Neural cell (in vitro differentiated cells): ENCODE measurements at regions not wholly inside any gene's neighbourhood (a gene's known extent, or its start where the extent isn't known, plus 50 kb on each side); places are given as distances from the start of the nearest gene placed in this dataset.

Source experiments
- H2AFZ ChIP-seq: fragments of 200-600, 300-800 bp; sonication (generic), shearing (Covaris generic); 2 replicates; pipeline ENCODE4 v1.6.0; 2014; ENCODE audit warnings: low read depth, mild to moderate bottlenecking, antibody characterized with exemption, low read length, moderate library complexity
- H3F3A ChIP-seq: fragments of 200-600 bp; shearing (Covaris generic); 2 replicates; pipeline ENCODE4 v1.6.1; 2016; ENCODE audit warnings: mild to moderate bottlenecking, moderate library complexity, mixed read lengths, antibody characterized with exemption, low read length; ENCODE audit not compliant: insufficient read depth, poor library complexity, severe bottlenecking
- H3K27ac ChIP-seq: fragments of 200-600, 300-800 bp; sonication (generic), shearing (Covaris generic); 2 replicates; pipeline ENCODE4 v1.5.1; 2014; ENCODE audit warnings: mild to moderate bottlenecking, low read length, moderate library complexity
- H3K27me3 ChIP-seq: fragments of 300-800, 200-600 bp; sonication (generic), shearing (Covaris generic); 2 replicates; pipeline ENCODE4 v1.6.0; 2014; ENCODE audit warnings: mild to moderate bottlenecking, low read depth, low read length, moderate library complexity; ENCODE audit not compliant: insufficient read depth
- H3K36me3 ChIP-seq: fragments of 300-800, 200-600 bp; sonication (generic), shearing (Covaris generic); 2 replicates; pipeline ENCODE4 v1.5.1; 2014; ENCODE audit warnings: mild to moderate bottlenecking, antibody characterized with exemption, low read length, moderate library complexity; ENCODE audit not compliant: insufficient read depth
- H3K4me2 ChIP-seq: fragments of 300-800, 200-600 bp; sonication (generic), shearing (Covaris generic); 2 replicates; pipeline ENCODE4 v1.6.0; 2014; ENCODE audit warnings: mild to moderate bottlenecking, low read length
- H3K4me3 ChIP-seq: fragments of 300-800, 200-600 bp; sonication (generic), shearing (Covaris generic); 2 replicates; pipeline ENCODE4 v1.5.1; 2014; ENCODE audit warnings: mild to moderate bottlenecking, low read length, moderate library complexity
- H3K79me2 ChIP-seq: fragments of 200-600 bp; shearing (Covaris generic); replicated peaks from 2 replicates; pipeline ENCODE4 v1.6.0; 2014; ENCODE audit warnings: mild to moderate bottlenecking, low read length, moderate library complexity; ENCODE audit not compliant: insufficient read depth
- H3K9ac ChIP-seq: fragments of 300-800, 200-600 bp; sonication (generic), shearing (Covaris generic); 2 replicates; pipeline ENCODE4 v1.6.1; 2016; ENCODE audit warnings: mild to moderate bottlenecking, low read length, mixed read lengths
- H3K9me2 ChIP-seq: fragments of 200-600 bp; shearing (Covaris generic); 2 replicates; pipeline ENCODE4 v1.6.1; 2016; ENCODE audit warnings: mild to moderate bottlenecking, low read length, mixed read lengths; ENCODE audit not compliant: insufficient read depth
- H3K9me3 ChIP-seq: fragments of 200-600, 300-800 bp; sonication (generic), shearing (Covaris generic); 2 replicates; pipeline ENCODE4 v1.6.1; 2016; ENCODE audit warnings: mild to moderate bottlenecking, mixed run types, low read length, moderate library complexity, mixed read lengths
- H4K20me1 ChIP-seq: fragments of 200-600 bp; shearing (Covaris generic); 2 replicates; pipeline ENCODE4 v1.6.1; 2016; ENCODE audit warnings: mild to moderate bottlenecking, mixed run types; ENCODE audit not compliant: insufficient read depth
- EP300 ChIP-seq: fragments of 450-650 bp; conservative IDR thresholded peaks from 2 replicates; pipeline ENCODE4 v1.6.1; 2014; ENCODE audit warnings: antibody characterized with exemption, mild to moderate bottlenecking, moderate library complexity; ENCODE audit not compliant: poor library complexity, severe bottlenecking
- EZH2 ChIP-seq: fragments of 200-600, 300-800 bp; shearing (Covaris generic), sonication (generic); IDR thresholded peaks from 2 replicates; pipeline ENCODE4 v1.6.1; 2014; ENCODE audit warnings: antibody characterized with exemption, low read length, borderline replicate concordance, mild to moderate bottlenecking; ENCODE audit not compliant: insufficient read depth, poor library complexity, severe bottlenecking
- MXI1 ChIP-seq: fragments of 450-650 bp; conservative IDR thresholded peaks from 2 replicates; pipeline ENCODE4 v1.6.1; 2014; ENCODE audit warnings: antibody characterized with exemption, mild to moderate bottlenecking; ENCODE audit not compliant: poor library complexity, severe bottlenecking
- POLR2AphosphoS5 ChIP-seq: IDR thresholded peaks from 2 replicates; pipeline ENCODE4 v1.6.1; 2012
- RAD21 ChIP-seq: fragments of 450-650 bp; conservative IDR thresholded peaks from 2 replicates; pipeline ENCODE4 v1.6.1; 2014; ENCODE audit warnings: antibody characterized with exemption, mild to moderate bottlenecking, moderate library complexity
- SMC3 ChIP-seq: fragments of 450-650 bp; conservative IDR thresholded peaks from 2 replicates; pipeline ENCODE4 v1.6.1; 2014; ENCODE audit warnings: antibody characterized with exemption, mild to moderate bottlenecking, moderate library complexity; ENCODE audit not compliant: poor library complexity
- TAF1 ChIP-seq: IDR thresholded peaks from 2 replicates; pipeline ENCODE4 v1.6.1; 2012; ENCODE audit warnings: low read depth
- TF ChIP-seq, protein P1 (sequence below): IDR thresholded peaks from 2 replicates; pipeline ENCODE4 v1.6.1; 2012; ENCODE audit warnings: borderline replicate concordance
- TF ChIP-seq, protein P2 (sequence below): fragments of 450-650 bp; IDR thresholded peaks from 2 replicates; pipeline ENCODE4 v1.5.1; 2014; ENCODE audit warnings: antibody characterized with exemption, mild to moderate bottlenecking, moderate library complexity; ENCODE audit not compliant: poor library complexity, severe bottlenecking

DNA sequence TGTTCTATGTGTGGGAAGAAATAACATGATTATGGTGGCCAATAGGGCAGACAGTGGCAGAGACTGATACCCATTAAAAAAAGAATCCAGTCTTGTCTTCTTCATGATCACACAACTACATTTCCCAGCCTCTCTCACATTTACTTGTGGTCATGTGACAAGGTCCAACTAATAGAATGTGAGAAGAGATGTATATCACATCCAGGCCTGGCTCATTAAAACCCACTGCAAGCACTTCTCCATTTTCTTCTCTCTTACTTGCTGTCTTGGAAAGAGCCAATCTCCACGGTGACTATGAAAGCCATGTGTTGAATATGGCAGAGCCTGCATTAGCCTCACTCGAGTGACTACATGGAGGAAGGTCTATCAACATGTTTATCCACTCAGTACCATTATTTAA lies 306.2 kb upstream of the ZEB2 start:
- Histone ChIP-seq H3K9me3 (no peaks in the 10 kb centered on the region), H3K9ac (no peak overlapping the region), H2AFZ (no peak overlapping the region), H3K27ac (no peak overlapping the region), H3K79me2 (no peaks in the 10 kb centered on the region), H3K36me3 (no peaks in the 10 kb centered on the region), H3K27me3 (no peaks in the 10 kb centered on the region), H3K4me2 (no peak overlapping the region), H4K20me1 (no peaks in the 10 kb centered on the region), H3K9me2 (no peaks in the 10 kb centered on the region), H3F3A (no peaks in the 10 kb centered on the region), H3K4me3 (no peak overlapping the region)
- no peak for TF ChIP-seq MXI1
- TF ChIP-seq, protein P1, sequence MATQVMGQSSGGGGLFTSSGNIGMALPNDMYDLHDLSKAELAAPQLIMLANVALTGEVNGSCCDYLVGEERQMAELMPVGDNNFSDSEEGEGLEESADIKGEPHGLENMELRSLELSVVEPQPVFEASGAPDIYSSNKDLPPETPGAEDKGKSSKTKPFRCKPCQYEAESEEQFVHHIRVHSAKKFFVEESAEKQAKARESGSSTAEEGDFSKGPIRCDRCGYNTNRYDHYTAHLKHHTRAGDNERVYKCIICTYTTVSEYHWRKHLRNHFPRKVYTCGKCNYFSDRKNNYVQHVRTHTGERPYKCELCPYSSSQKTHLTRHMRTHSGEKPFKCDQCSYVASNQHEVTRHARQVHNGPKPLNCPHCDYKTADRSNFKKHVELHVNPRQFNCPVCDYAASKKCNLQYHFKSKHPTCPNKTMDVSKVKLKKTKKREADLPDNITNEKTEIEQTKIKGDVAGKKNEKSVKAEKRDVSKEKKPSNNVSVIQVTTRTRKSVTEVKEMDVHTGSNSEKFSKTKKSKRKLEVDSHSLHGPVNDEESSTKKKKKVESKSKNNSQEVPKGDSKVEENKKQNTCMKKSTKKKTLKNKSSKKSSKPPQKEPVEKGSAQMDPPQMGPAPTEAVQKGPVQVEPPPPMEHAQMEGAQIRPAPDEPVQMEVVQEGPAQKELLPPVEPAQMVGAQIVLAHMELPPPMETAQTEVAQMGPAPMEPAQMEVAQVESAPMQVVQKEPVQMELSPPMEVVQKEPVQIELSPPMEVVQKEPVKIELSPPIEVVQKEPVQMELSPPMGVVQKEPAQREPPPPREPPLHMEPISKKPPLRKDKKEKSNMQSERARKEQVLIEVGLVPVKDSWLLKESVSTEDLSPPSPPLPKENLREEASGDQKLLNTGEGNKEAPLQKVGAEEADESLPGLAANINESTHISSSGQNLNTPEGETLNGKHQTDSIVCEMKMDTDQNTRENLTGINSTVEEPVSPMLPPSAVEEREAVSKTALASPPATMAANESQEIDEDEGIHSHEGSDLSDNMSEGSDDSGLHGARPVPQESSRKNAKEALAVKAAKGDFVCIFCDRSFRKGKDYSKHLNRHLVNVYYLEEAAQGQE: no peak
- TF ChIP-seq SMC3: no peak
- no peak for TF ChIP-seq RAD21
- no peak for TF ChIP-seq TAF1
- TF ChIP-seq EZH2: no peak
- no peak for TF ChIP-seq POLR2AphosphoS5
- TF ChIP-seq, protein P2, sequence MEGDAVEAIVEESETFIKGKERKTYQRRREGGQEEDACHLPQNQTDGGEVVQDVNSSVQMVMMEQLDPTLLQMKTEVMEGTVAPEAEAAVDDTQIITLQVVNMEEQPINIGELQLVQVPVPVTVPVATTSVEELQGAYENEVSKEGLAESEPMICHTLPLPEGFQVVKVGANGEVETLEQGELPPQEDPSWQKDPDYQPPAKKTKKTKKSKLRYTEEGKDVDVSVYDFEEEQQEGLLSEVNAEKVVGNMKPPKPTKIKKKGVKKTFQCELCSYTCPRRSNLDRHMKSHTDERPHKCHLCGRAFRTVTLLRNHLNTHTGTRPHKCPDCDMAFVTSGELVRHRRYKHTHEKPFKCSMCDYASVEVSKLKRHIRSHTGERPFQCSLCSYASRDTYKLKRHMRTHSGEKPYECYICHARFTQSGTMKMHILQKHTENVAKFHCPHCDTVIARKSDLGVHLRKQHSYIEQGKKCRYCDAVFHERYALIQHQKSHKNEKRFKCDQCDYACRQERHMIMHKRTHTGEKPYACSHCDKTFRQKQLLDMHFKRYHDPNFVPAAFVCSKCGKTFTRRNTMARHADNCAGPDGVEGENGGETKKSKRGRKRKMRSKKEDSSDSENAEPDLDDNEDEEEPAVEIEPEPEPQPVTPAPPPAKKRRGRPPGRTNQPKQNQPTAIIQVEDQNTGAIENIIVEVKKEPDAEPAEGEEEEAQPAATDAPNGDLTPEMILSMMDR: no peak
- TF ChIP-seq EP300: no peak

DNA sequence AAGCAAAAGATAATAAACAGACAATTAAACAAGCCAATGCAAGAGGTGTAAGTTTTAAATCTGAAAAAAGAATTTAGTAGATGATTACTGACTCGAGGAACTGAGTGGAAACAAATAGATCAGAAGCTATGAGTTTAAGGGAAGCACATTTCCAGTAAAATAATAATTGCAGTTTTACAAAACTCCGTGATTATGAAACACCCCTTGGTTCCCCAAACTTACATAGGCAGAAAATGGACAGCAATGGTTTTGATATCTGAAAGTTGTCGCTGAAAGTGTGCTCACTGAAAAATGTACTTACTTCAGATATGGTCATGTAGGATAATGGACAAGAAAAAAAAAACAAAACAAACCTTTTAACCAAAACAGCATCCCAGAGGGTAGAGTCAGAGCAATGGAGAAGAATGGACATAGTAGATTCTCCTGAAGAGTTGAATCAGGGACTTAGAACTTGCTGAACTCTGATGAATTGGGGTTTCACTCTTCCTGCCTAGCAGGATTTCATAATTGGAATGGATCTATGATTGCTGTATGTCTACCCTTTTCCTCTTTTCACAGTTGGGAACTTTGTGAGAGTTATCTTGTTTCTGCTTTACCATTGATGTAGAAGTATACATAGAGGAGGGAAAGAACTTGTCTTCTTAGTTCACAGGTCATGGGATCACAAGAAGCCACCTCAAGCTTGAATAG lies 305.6 kb upstream of the ZEB2 start:
- no peak for TF ChIP-seq EP300
- TF ChIP-seq MXI1: no peak
- TF ChIP-seq, protein P1: no peak
- no peak for TF ChIP-seq POLR2AphosphoS5
- no peak for TF ChIP-seq EZH2
- TF ChIP-seq SMC3: no peak
- no peak for TF ChIP-seq TAF1
- TF ChIP-seq, protein P2: no peak
- no peak for TF ChIP-seq RAD21
- H3K27ac ChIP-seq: no peak overlapping the region
- H4K20me1 ChIP-seq: no peaks in the 10 kb centered on the region
- H3K36me3 ChIP-seq: no peaks in the 10 kb centered on the region
- H3K4me3 ChIP-seq: no peak overlapping the region
- H3K9me2 ChIP-seq: no peaks in the 10 kb centered on the region
- H3F3A ChIP-seq: no peaks in the 10 kb centered on the region
- no peak overlapping the region for H3K4me2 ChIP-seq
- no peaks in the 10 kb centered on the region for H3K27me3 ChIP-seq
- H3K9ac ChIP-seq: no peak overlapping the region
- no peak overlapping the region for H2AFZ ChIP-seq
- H3K9me3 ChIP-seq: peaks cover 3% of the 10 kb centered on the region
- H3K79me2 ChIP-seq: no peaks in the 10 kb centered on the region
